HT-29 (cell line): ENCODE measurements at regions not wholly inside any gene's neighbourhood (a gene's known extent, or its start where the extent isn't known, plus 50 kb on each side); places are given as distances from the start of the nearest gene placed in this dataset.

Experiments used
- DNase-seq: peaks from one replicate; pipeline ENCODE4 v3.0.0-alpha.2; 2015; ENCODE audit warnings: low spot score

DNA sequence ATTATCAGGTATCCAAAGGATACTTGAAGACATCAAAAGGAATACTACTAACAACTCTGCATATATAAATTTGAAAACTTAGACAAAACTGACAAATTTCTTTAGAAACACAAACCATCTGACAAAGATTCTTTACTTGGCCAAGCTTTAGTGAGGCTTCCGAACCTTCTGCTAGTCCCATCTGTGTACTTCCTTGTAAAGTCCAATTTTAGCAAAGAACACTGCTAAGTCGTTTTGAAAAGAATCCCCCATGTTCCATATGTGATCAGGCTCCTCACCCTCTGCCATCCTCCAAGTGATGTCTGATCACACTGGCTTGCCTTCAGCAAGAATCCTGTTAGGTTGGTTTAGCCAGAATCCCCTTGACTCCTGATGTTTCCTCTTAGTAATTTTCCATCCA is 150.0 kb upstream of the ACO1 start:
- DNase-seq: no peak

DNA sequence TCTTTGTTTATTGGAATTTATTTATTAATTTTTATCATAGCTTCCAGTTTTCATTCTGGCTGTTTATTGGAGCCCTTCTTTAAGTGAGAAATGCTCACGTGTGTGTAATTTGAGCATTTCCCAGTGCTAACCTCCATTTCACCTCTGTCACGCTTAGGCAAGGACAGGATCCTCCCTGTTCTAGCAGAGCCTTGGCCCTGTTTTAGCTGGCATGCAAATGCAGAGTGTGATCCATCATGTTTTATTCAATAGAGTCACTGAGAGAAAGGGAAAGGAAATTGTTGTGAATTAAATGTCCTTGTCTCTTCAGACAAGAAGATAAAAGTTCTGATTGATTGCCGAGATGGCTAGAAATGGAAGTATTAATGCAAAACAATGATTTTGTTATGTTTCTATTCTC is 137.3 kb upstream of the ACO1 start:
- DNase-seq: no peak

DNA sequence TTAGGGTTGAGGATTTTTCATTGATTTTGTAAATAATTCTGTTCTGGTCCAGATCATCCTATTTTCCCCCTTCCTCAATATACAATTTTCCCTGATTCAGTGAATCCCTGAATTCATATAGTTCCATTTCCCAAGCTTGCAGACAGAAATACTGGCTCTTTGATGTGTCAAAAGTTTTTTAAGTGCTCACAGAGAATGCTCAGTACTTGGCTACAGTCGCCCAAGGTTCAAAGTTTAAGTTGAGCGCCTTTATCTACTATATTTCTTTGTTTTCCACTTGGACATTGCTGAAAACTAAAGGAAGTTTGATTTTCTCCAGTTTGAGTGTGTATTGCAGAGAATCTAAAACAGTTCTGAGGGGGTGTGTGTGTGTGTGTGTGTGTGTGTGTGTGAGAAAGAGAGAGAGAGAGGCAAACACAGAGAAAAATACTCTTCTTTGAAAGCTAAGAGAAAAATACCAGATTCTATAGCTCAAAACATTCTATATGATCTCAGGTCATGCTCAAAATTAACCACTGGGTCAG is 136.2 kb upstream of the ACO1 start:
- DNase-seq: no peak

DNA sequence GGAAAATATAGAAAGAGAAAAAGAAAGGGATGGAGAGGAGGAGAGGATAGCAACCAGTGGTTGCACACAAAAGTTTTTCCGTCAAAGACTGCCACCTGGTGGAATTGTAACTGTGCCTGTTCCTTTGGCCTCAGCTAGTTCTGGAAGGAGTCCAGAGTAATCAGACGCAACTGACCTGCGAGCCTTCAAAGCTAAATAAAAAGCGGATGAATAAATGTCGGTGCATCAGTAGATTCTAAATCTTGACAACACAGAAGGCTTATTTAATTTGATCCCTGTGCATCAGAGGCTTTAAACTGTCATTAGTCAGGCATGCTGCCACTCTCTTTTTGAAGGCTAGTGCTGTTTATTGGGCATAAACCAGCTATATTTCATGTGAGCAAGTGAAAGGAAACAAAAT is 132.9 kb upstream of the ACO1 start:
- peak; percentile 76 for DNase-seq

DNA sequence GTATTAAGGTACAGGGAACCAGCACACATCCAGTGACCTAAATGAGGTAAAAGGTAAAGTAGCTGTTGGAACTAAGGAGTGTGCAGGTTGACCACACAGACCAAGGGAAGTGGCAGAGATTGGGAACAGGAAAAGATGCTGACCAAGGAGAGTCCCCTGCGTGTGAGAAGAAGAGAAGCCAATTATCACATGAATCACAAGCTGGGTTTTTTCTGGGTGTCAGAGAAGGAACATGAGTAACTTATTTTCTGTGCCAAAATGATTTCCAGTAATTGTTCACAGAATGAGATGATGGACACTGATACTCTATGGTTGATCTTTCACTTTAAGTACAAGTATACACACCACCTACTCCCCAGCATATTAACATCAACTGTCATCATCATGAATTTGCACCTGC is 130.7 kb upstream of the ACO1 start:
- DNase-seq: no peak

DNA sequence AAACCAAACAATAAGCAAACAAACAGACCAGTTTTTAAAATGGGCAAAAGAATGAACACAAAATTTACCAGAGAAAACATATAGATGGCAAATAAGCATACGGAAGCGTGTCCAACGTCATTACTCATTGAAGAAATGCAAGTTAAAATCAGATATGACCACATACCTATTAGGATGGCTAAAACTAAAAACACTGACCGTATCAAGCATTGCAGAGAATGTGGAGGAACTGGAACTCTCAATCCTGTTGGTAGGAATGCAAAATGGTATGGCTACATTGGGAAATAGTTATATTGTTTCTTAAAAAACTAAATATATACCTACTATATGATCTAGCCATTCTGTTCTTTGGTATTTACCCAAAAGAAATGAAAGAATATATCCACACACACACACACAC is 129.4 kb upstream of the ACO1 start:
- no peak for DNase-seq

DNA sequence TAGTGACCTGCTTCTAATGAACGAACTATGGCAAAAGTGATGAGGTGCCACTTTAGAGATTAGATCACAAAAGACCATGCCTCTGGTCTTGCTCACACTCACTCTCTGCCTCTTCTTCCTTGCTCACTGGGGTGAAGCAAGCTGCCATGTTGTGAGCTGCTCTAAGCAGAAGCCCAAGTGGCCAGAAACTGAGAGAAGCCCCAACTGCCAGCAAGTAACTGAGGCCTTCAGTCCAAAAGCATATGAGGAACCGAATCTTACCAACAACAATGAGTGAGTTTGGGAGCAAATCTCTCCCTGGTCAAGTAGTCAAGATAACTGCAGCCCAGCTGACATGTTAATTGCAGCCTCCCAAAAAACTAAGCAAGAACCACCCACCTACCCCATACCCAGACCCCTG is 126.0 kb upstream of the ACO1 start:
- DNase-seq: no peak

DNA sequence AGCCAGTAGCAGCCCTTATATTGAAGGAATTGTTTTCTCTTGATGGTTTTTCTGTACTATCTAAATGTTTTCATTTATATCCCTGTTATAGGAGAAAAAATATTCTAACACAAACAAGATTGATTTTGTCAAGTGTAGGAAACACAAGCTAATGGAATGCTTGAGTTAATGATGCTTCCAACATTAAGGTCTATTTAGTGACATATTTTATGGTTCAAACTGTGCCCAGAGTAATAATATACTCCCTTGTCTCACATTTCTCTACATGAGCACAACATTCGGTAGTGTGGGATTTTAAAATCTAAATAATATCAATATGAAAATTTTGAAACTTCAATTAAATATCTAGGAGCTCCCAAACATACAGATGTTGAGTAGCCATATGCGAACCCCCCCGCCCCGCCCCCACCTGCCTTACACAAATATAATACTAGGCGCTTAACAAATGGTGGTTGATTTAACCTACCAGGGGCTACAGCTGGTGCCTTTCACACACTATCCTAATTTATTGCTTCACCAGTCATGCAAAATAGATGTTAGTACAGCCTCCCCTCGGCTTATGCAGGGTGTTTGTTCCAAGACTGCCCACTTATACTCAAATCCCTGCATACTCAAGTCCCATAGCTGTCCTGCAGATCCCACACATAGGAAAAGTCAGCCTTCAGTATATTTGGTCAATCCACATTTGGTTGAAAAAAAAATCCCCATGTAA is 124.1 kb upstream of the ACO1 start:
- no peak for DNase-seq

DNA sequence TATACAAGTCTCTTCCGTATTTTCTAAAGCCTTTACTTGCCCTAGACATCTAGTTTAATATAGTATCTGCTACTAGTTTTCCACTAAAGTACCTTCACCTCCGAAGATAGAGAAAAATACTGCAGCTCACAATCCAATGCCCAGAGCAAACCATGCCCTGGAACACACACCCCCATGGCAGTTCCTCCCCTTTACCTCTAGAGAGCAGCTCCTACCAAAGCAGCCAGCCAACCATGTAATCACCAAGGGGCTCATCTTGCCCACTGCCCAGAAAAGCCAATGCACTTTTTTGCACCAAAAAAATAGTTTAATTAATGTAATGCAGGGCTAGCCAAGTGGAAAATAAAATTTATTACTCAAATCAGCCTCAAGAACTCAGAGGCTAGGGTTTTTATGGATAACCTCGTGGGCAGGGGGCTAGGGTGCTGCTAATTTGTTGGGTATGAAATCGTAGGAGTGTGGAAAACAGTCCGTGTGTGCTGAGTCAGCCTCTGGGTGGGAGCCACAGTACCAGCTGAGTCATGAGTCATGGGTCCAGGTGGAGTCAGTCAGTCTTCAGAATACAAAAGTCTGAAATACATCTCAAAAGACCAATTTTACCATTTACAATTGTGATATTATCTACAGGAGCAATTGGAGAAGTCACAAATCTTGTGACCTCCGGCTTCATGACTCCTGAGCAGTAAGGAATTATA is 120.1 kb upstream of the ACO1 start:
- DNase-seq: no peak

DNA sequence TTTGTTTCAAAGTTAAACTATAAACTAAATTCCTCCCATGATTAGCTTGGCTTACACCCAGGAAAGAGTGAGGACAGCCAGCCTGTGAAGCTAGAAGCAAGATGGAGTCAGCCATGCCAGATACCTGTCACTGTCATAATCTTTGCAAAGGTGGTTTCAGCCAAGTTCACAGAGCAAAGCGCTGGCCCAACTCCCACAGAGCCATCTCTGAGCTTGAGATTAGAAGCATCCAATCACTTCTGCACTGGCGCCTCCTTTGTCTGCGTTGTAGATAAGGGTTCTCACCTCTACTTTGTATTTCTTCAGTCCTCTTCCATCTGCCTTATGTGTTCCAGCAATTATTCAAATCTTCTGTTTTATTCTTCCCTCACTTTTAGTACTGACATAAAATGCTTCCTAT is 119.4 kb upstream of the ACO1 start:
- DNase-seq: no peak

DNA sequence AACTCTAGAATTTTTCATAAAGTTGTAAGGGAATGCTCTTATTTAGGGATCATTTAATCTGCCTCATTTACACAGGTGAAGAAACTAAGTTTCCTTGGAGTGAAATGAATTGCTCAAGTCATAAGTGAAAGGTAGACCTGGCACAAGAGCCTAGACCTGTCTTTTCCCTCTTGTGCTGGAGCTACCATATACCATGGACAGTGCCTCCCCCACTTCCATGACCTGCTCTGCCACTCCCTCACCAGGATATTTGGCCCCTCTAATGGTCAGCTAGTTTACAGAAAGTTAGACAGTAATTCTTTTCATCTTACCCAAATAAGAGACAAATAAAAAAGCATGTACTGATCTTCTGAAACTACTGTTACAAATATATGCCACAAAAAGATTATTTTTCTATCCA is 105.5 kb upstream of the ACO1 start:
- no peak for DNase-seq

DNA sequence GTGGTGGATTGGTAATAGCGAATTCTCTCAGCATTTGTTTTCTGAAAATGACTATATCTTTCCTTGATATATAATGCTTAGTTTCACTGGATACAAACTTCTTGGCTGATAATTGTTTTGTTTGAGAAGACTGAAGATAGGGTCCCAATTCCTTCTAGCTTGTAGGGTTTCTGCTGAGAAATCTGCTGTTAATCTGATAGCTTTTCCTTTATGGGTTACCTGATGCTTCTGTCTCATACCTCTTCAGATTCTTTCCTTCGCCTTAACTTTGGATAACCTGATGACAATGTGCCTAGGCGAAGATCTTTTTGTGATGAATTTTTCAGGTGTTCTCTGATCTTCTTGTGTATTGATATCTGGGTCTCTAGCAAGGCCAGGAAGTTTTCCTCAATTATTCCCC is 94.7 kb upstream of the ACO1 start:
- no peak for DNase-seq

DNA sequence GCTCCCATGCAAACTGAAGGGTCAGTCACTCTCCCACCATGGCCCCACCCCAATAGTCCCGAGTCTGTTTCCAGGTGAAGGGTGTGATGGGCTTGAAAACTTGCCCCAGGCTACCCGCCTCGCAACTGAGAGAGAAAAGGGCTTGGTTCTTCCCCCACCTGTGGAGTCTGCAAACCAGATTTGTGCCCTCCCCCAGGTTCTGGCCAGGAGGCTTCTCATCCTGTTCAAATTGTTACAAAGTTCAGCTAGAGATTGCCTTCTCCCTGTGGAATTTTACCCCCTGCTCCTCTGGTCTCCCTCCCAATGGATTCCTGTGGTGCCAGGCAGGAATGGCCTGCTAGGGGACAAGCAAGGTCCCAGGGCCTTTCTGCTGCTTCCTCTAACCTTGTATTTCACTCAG is 93.1 kb upstream of the ACO1 start:
- no peak for DNase-seq

DNA sequence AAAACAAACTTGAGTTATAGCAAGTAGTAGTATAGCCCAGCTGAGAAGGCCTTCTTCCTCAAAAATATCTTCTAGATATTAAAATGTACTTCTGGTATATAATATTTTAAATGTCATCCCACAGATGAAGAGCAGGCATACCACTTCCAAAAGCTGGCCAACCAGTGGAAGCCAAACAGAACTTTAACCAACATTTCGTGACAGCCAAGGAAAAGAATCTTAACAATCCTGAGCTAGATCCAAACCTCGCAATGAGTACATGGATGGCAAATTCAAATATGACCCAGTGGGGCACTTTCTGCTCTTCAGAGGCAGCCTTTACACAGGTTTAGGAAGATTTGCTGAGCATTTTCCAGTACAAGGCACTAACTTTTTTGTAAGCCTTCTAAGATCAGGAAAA is 91.8 kb upstream of the ACO1 start:
- DNase-seq: no peak

DNA sequence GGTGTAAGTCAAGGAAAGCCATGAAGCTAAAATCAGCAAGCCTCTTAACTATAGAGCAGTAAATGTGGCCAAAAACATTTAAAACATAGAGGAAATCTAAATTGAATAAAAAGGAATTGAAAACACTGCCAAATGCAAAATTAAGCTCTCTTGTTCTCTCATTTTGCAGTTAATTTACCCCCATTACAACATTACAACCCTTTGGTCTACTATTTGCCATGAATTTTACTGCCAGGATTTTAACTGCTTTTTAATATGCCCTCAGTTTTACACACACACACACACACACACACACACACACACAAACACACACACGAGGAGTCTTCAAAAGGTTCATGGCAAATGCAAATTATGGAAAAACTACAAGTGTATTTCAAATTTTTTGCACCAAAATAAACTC is 91.4 kb upstream of the ACO1 start:
- no peak for DNase-seq

DNA sequence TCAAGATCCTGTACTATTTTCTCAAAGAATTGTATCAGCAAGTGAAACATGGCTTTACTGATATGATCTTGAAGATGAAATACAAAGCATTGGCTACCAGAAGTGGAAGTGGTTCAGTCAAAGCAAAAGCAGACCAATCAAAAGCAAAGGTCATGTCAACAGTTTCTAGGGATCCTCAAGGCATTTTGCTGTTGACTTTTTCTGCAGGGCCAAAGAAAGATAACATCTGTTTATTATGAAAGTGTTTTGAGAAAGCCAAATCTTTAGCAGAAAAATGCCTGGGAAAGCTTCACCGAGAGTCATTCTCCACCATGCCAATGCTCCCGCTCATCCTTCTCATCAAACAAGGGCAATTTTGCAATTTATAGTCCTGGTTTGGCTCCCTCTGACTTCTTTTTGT is 90.3 kb upstream of the ACO1 start:
- no peak for DNase-seq

DNA sequence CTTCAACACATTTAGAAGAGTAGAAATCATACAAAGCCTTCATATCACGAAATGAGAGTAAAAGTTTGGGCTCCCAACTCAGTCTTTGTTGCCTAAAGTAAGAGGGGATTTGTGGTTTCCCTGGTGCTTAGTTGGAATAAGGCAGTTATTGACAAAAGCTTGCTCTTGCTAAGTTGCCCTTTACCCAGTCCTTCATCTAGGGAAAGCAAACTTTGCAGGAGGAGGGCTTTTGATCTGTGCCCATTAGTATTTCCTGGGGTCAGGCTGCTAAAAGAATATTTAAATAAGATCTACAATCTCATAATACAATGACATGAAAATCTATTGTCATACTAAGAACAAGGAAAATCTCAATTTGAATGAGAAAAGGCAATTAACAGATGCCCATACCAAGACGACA is 84.1 kb upstream of the ACO1 start:
- no peak for DNase-seq

DNA sequence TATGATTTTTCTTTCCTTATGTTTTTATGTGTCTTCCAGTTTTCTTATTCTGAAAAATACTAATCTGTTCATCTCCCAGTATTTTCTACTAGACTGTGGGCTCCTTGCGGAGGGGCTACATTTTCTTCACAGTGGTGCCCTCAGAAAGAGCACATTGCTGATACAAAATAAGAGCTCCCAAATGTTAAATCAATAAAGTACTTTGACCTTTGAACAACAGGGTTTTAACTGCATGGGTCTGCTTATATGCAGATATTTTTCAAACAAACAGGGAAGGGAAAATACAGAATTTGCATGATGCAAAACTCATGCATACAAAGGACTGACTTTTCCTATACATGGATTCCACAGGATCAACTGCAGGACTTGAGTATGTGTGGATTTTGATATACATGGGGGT is 79.9 kb upstream of the ACO1 start:
- no peak for DNase-seq

DNA sequence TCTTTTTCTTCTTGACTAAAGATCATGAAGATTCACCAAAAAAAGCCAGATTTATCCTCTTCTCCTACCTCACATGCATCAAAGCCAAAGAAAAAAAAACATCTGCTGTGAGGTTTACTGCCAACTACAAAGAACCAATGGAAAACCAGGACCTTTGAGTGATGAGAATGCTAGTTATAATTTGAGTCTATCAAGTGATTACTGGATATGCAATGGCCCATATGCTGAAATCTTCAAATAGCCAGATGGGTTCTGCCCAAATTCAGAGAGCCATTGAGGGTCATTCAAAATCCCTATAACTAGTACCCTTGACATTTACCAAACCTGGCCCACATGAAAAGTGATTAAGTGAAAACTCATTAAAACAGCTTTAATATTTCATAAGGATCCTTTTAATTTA is 78.4 kb upstream of the ACO1 start:
- no peak for DNase-seq

DNA sequence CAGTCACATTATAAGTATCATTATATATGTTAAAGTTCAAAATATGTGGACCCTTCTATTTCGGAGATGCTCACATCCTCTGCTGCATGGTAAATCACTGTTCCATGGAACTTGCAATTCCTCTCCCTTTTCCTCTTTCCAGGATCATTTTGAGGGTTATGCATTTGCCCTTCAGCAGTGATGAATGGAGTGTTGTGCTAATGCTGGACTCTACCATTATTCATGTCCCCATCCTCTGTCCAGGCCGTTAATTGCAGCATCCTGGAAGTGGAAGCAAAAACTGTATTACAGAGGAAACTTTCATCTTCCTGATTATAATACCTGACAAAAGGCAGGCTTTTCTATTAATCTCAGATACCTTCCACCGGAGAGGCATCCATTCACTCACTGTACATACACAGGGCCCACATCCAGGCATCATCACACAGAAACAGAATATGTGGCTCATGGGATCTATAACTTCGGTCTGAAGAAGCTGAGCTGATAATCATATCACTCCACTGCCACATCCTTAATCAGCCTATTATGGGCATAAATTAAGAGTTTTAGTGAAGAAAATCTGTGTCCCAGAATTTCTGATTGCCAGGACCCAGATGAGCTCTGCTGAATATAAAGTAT is 65.0 kb upstream of the ACO1 start:
- no peak for DNase-seq

DNA sequence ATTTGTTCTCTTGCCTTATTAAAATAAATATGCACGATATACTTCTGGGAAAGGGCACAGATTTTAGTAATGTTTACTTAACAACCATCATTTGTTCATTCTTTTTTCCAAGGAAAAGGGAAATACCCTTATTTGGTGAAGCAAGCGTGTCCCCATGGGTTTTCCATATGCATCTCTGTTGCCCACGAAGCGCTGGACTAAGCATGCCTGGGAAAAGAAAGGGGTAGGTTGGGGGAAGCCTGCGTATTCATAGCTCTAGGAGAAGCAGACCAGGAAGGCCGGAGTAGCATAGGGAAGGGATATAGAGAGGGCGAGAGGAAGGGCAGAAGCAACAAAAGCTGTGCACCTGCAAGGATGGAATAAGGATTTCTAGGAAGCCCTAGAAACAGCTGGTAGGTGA is 61.8 kb upstream of the ACO1 start:
- DNase-seq: no peak

DNA sequence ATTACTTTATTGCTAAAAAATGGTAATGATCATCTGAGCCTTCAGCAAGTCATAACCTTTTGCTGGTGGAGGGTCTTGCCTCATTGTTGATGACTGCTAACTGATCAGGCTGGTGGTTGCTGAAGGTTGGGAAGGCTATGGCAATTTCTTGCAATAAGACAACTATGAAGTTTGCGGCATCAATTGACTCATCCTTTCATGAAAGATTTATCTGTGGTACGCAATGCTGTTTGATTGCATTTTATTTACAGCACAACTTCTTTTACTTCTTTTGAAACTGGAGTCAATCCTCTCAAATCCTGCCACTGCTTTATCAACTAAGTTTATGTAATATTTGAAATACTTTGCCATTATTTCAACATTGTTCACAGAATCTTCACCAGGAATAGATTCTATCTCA is 58.3 kb upstream of the ACO1 start:
- DNase-seq: no peak

DNA sequence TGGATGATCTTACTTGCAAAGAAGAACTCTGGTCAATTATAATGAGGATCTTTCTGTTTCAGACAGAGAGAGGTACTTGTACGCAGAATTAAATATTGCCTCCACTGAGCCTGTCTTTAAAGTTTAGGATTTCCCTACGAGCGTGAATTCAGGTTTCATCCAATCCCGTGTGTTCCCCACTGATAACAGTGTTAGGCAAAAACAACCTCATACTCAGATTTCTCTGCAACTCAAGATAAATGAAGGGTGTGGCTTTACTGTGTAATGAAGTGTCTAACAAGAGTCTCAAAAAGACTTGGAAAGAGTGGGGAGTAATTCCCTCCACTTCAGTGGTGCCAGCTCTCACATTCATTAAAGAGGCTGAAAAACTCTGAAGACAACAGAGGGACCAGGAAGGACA is 53.2 kb upstream of the ACO1 start:
- no peak for DNase-seq
